NOMO-1 (cell line): ENCODE measurements at regions not wholly inside any gene's neighbourhood (a gene's known extent, or its start where the extent isn't known, plus 50 kb on each side); places are given as distances from the start of the nearest gene placed in this dataset.
A peak's percentile ranks its signal among the peaks of the same experiment; 100 is the strongest.

Source experiments
- DNase-seq, 2 experiments: peaks; one replicate each; lab custom pipeline; 2025; ENCODE audit not compliant: unreplicated experiment in 2 of 2; lab: John Stamatoyannopoulos, UW

DNA sequence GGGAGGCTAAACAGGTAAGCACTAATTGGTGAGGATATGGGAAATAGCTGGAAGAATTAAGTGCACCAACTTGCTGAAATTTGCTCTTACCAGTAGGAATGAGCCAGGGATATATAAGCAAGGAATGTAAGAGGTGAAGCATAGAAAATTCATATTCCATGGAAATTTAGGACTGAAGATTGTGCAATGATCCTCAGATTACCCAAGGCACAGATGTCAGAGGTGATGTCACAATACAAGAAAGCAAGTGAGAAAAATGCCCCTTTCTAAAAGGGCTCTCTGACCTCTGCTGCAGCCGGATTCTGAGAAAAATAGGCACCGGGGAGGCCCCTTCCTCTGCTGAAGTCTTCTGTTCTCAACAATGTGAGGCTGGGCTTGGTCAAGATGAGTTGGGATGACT lies 112.3 kb upstream of the ZNF678 start:
- DNase-seq: no peak

DNA sequence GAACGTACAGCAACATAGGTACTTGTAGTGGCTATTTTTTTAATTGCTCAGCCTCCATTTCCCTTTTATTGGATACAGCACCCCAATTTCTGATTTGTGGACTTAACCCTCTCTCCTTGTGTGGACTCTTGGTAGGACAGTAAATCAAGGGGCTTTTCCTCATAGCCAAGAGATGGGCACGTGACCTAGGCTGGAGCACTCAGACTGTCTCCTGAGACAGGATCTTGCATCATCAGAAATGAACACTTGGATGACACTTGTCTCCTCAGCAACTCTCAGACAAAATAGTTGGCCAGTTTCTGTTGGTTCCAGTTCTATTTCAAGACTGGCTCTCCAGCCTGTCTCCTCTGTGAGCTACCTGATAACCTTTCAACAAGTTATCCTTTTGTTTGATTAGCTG lies 112.9 kb upstream of the ZNF678 start:
- no peak for DNase-seq

DNA sequence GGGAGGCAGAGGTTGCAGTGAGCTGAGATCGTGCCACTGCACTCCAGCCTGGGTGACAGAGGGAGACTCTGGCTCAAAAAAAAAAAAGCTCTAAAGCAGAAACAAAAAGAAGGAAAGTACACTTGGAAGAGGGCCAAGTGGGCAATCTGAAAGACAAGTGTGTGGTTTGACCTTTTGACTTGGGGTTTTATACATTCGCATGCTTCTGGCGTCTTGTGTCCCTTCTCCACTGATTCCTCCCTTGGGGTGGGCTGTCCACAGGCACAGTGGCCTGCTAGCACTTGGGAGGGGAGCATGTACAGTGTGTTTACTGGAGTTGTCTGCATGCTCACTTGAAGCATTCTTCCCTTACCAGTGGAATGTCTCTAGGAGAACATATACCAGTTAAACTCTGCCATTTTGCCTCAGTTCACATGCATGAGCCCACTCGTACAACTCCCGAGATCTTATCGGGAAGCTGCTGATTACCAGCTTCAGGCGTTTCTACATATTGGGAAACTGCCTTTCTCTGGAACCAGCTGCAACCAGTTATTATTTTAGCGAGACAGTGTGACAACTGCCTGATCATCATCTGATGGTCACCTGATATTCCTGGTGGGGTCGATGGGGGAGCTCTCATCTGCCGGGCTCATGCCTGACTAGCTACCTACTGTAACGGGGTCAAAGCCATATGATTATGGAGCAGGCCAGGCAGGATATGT lies 113.5 kb upstream of the ZNF678 start:
- no peak for DNase-seq

DNA sequence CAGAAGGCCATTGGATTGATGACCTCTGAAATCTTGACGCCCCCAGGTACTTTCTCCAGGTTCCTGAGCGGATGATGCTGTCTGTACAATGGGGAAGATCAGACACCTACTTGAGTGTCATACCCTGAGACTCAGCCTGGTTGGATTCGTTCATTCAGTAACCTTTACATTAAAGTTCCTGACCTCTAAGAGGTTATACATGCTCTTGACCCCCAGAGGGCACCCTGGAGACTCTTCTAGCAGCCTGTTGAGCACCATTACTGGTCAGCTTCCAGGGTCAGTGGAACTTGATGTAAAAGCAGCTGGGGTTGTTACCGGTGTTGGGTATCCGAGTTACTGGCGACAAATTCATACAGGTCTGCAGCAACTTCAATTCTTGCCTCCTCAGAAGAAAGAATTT lies 114.3 kb upstream of the ZNF678 start:
- DNase-seq: peak in 1 of 2 experiments; percentile 0

DNA sequence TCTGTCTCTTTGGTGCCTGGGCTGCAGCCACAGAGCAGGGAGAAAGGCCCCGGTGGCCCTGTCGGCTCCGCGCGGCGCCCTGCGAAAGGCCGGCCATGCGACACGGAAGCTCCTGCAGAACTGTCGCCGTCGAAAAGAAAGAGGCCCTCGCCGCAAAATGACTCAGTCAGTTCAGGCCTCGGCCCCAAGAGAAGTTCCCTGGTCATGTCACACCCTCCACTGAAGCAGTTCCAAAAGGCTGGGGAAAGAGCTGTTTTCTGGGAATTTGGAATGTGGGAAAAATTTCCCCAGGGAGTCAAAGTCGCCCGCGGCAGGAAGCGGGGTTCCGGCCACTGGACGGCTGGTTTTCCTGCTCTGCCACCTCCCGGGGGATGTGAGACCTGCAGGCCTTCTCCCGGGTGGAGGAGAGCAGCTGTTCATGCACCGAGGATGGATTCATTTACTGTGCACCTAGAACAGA lies 115.8 kb upstream of the ZNF678 start:
- DNase-seq: no peak

DNA sequence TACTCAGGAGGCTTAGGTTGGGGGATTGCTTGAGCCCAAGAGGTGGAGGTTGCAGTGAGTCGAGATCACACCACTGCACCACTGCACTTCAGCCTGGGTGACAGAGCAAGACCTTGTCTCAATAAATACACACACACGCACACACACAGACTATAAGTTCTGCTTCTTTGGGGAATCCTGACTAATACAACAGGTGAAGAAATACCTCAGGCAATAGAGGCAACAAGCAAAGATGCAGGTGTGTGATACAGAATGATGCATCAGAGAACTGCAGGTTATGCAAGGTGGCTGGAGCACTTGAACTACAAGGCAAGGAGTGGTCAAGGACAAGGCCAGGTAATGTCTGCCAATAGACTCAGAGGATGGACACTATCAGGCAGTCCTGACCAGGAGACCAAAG lies 117.6 kb upstream of the ZNF678 start:
- DNase-seq: no peak

DNA sequence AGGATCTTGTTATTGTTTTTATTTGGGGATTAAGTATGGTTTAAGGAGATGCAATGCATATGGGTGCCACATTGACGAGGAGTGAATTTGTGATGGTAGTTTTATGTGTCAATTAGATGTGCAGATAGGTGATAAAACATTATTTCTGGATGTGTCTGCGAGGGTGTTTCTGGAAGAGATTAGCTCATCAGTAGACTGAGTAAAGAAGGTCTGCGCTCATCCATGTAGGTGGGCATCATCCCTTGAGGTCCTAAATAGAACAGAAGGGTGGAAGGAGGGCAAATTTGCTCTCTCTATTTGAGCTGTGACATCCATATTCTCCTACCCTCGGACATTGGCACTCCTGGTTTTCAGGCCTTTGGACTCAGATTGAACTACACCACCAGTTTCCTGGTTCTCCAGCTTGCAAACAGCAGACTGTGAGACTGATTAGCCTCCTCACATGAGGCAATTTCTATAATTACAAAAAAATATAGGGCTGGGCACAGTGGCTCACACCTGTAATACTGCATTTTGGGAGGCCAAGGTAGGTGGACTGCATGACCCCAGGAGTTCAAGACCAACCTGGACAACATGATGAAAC lies 118.2 kb upstream of the ZNF678 start:
- no peak for DNase-seq

DNA sequence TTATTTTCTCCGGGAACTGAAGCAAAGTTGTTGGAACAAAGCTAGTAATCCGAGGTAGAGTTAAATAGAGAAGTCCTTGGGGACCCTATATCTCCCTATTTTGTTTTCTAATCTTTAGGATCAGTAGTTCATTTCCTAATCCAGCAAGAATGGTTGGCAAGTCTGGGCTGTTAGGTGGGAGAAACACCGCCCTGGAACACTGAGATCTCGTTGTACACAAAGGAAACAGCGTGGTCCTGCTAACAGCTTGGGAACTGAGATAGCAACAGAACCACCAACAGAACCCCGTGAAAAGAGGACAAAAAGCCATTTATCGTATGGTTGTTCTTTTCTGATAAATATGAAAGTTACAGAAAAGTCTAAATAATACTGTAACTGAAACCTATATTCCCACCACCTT lies 121.9 kb upstream of the CDC42BPA start:
- no peak for DNase-seq

DNA sequence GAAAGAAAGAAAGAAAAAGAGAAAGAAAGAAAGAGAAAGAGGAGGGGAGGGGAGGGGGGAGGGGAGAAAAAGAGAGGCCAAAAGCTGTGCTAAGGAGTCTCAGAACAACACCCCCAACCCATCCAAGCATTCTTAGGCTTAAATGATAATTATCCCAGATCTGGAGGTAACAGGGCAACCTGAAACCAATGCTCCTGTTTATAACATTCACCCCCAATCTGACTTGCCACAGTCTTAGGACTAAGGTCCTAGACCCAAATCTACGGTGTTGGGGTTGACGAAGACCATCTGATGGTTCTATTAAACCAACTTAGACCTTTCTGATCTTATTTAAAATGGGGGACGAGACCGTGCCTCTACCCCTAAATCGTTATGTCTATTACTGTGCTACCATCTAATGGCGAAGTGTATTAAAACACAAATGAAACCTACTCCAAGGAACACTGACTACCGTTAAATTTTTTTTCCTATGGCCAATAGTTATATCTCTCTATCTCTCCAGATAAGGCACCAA lies 119.3 kb upstream of the CDC42BPA start:
- DNase-seq: no peak

DNA sequence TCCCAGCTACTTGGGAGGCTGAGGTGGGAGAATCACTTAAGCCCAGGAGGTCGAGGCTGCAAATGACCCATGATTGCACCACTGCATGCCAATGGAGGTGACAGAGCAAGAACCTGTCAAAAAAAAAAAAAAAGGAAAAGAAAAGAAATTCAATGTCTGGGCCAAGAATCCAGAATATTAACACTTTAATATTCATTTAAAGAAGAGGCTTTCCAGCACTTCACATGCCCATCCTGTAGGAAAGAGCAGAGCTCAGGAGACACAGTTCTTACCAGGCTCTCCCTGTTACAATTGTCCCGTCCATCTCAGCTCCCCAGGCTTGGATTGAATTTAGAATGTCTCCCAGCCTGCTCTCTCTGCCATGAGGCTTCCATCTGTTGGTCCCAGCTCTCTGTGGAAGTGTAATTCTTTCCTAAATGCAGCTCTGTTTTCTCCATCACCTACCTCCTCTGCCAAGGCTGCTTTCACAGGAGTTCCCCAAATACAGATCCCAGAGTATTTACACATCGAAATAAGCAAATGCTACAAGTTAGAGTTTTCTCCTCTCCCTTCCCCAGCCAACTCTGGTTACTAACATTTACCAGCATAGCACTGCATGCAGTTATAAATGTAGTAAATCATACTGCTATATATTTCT lies 116.6 kb upstream of the CDC42BPA start:
- no peak for DNase-seq

DNA sequence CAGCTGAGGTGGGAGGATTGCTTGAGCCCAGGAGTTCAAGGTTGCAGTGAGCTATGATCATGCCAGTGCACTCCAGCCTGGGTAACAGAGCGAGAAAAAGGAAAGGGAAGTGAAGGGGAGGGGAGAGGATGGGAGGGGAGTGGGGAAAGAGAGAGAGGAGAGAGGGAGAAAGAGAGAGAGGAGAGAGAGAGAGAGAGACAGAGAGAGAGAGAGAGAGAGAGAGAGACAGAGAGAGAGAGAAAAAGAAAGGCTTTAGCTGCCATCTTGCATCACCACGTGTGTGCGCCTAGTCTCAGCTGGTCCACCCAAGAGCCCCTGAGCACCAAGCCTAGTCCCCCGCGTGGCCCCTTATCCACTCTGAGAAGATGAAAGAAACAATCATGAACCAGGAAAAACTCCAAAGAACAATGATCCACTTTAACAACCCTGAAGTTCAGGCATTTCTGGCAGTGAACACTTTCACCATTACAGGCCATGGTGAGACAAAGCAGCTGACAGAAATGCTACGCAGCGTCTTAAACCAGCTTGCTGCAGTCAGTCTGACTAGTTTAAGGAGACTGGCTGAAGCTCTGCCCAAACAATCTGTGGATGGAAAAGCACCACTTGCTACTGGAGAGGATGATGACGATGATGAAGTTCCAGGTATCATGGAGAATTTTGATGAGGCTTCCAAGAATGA lies 115.5 kb upstream of the CDC42BPA start:
- DNase-seq: no peak

DNA sequence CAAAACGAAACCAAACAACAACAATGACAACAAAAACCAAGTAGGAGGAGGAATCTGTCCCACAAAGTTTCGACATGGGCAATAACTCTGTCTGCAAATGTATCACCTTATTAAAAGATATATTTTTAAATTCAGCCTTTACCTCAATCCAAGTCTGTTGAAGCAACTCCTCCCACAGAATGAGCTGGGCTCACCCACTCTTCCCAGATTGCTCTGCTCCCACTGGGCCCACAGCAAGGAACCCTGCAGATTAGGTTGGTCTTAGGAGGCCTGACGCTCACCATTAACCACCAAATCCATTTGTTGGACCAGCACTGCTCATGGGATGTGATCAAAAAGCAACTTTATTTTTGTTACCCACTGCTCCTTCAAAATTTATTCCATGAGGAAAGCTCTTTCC lies 114.7 kb upstream of the CDC42BPA start:
- DNase-seq: no peak

DNA sequence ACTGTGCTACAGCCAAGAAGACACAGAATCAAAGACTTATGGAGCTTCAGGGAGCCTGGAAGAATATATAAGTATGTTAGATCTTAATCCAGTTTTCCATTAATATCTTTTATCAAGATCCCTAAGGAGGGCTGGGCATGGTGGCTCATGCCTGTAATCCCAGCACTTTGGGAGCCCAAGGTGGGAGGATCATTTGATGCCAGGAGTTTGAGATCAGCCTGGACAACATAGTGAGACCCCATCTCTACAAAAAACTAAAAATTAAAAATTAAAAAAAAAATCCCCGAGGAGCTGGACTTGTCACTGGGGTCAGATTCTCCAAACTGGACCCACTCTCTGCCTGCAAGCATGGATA lies 113.9 kb upstream of the CDC42BPA start:
- no peak for DNase-seq

DNA sequence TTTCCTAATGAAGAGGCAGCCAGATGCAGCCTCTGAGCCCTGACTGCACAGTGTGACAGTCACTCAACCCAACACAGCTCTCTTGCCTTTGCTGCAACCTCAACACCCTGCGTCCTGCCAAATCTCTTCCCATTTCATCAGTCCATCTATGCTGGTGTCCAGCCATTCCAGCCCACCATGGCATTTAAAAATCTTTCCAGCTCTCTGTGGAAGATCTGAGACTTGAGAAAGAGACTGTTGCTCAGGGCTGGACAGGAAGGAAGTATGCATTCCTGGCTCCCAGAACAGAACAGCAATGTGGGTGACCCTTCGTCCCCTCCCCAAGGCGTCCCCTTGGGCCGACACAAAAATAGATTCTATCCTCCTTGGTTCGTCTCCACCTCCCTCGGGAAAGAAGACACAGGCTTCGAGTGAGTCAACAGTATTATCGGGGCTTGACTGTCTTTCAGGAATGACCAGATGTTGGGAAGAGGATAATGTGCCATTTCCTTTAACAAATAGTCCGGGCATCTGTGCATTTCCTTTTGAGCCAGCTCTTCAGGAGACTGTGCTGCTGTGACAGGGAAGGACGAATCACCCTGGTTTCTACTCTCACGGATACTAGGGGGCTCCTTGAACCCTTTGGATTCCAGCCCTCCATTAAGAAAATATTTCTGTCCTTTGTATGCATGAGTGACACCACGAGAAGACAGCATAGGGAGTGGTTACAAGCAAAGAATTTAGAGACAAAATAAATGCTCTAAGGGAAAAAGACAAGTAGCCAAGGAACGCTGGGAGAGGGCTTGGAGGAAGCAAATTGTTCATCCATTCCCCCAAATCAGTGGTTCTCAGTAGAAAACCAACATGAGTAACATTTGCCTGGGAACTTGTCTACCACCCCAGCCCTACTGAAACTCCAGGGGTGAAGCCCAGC lies 111.4 kb upstream of the CDC42BPA start:
- DNase-seq: no peak

DNA sequence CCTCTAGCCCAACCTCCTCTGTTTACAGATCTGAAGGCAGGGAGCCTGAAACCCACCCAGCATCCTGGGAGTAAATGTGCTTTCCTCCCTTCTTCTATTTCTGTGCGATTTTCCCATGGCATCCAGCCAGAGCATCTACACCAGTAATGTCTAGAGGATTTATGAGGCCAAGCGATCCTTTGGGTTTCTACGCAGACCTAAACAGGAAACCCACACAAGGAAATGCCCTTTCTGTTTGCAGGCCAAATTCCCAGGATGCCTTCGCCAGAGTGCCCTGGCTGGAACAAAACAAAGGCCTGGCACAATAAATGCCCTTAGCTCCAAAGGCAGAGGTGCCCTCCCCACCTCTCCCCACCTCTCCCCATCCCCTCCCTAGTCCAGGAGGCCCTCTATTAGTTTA lies 110.5 kb upstream of the CDC42BPA start:
- DNase-seq: no peak

DNA sequence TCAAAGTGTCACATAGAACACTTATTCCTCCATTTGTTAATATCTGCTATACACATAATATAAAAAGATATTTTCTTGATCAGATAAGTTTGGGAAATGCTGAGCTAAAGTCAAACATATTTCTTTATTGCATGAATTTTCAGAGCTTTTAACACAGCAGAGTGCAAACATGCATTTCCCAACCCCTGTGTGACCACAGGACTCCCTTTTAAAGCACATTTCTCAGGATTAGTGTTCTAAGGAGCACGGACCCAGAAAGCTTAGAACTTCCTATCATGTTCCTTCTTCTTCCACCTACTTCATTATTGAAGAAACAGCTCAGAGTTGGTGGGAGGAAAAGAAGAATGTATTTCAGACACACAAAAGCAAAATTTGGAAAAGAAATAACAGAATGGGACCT lies 109.1 kb upstream of the CDC42BPA start:
- no peak for DNase-seq

DNA sequence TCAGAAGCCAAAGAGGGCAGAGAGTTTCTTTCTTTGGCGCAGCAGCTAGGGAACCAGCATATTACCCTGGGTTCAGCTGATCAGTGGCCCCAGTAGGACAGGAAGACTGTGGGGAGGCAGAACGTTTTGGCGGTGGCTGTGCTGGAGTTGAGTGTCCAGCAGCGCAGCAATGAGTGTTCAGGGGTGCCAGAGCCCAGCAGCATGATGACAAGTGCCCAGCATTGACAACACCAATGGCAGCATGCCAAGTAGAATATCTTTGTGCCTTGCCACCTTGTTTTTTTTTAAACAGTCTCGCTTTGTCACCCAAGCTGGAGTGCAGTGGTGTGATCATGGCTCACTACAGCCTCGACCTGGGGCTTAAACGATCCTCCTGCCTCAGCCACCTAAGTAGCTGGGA lies 106.7 kb upstream of the CDC42BPA start:
- DNase-seq: no peak

DNA sequence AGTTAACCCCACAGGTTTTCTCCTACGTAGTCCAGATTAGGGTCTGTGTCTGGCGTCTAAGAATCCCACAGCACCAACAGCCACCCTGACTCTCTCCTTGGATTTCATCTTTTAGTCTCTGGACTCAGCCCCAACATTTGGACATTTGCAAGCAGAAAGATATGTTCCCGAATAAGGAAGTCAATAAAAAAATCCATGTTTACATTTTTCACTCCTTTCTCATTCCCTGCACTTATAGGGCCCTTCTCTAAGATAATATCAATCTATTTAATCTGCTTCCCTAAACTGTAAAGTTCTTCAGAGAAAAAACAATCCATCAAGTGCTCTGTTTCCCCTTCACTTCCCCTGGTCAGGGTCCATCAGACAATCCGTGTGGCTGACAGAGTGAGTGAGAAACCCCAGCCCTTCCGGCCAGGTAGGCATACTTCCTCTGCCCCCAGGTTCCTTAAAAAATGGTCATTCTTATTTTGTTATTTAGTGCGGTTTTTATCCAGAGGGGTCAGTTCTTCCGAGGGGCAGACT lies 105.9 kb upstream of the CDC42BPA start:
- no peak for DNase-seq

DNA sequence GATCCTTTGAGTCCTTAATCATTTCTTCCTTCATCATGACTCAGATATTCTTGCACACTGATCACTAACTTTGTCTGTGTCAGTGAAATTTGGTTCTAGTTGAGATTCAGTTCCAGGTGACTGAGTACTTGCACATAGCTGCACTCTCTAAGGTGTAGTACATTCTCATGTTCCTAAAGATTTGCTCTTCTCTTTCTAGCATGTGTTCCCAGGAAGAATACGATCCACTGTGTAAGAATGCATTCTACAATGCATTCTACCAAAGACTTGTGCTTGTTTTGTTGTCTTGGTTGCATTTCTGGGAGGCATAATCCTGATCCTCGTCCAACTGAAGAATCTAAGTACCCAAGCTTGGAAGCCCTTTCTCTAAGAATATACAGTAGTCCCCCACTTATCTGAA lies 104.3 kb upstream of the CDC42BPA start:
- DNase-seq: no peak

DNA sequence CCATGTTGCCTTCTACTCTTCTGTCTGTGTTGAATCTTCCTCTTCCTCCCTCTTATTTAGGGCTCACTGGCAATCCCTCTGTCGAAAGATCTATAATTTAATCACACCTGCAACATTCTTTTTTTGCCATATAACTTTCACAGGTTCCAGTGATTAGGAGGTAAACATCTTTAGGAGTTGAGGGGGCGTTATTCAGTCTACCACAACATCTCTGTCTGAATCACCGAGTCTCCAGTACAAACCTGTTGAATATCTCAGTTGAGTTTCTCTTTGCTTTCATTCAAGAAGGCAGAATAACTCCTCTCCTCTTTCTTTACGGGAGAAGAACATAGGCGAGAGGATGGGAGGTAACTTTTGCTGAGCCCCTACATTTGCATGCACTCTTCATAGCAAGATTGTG lies 101.9 kb upstream of the CDC42BPA start:
- DNase-seq: no peak
